Neural cell (in vitro differentiated cells): ENCODE measurements at regions not wholly inside any gene's neighbourhood (a gene's known extent, or its start where the extent isn't known, plus 50 kb on each side); places are given as distances from the start of the nearest gene placed in this dataset.

ENCODE experiments used
- H2AFZ ChIP-seq: fragments of 200-600, 300-800 bp; sonication (generic), shearing (Covaris generic); 2 replicates; pipeline ENCODE4 v1.6.0; 2014; ENCODE audit warnings: low read depth, mild to moderate bottlenecking, antibody characterized with exemption, low read length, moderate library complexity
- H3F3A ChIP-seq: fragments of 200-600 bp; shearing (Covaris generic); 2 replicates; pipeline ENCODE4 v1.6.1; 2016; ENCODE audit warnings: mild to moderate bottlenecking, moderate library complexity, mixed read lengths, antibody characterized with exemption, low read length; ENCODE audit not compliant: insufficient read depth, poor library complexity, severe bottlenecking
- H3K27ac ChIP-seq: fragments of 200-600, 300-800 bp; sonication (generic), shearing (Covaris generic); 2 replicates; pipeline ENCODE4 v1.5.1; 2014; ENCODE audit warnings: mild to moderate bottlenecking, low read length, moderate library complexity
- H3K27me3 ChIP-seq: fragments of 300-800, 200-600 bp; sonication (generic), shearing (Covaris generic); 2 replicates; pipeline ENCODE4 v1.6.0; 2014; ENCODE audit warnings: mild to moderate bottlenecking, low read depth, low read length, moderate library complexity; ENCODE audit not compliant: insufficient read depth
- H3K36me3 ChIP-seq: fragments of 300-800, 200-600 bp; sonication (generic), shearing (Covaris generic); 2 replicates; pipeline ENCODE4 v1.5.1; 2014; ENCODE audit warnings: mild to moderate bottlenecking, antibody characterized with exemption, low read length, moderate library complexity; ENCODE audit not compliant: insufficient read depth
- H3K4me2 ChIP-seq: fragments of 300-800, 200-600 bp; sonication (generic), shearing (Covaris generic); 2 replicates; pipeline ENCODE4 v1.6.0; 2014; ENCODE audit warnings: mild to moderate bottlenecking, low read length
- H3K4me3 ChIP-seq: fragments of 300-800, 200-600 bp; sonication (generic), shearing (Covaris generic); 2 replicates; pipeline ENCODE4 v1.5.1; 2014; ENCODE audit warnings: mild to moderate bottlenecking, low read length, moderate library complexity
- H3K79me2 ChIP-seq: fragments of 200-600 bp; shearing (Covaris generic); replicated peaks from 2 replicates; pipeline ENCODE4 v1.6.0; 2014; ENCODE audit warnings: mild to moderate bottlenecking, low read length, moderate library complexity; ENCODE audit not compliant: insufficient read depth
- H3K9ac ChIP-seq: fragments of 300-800, 200-600 bp; sonication (generic), shearing (Covaris generic); 2 replicates; pipeline ENCODE4 v1.6.1; 2016; ENCODE audit warnings: mild to moderate bottlenecking, low read length, mixed read lengths
- H3K9me2 ChIP-seq: fragments of 200-600 bp; shearing (Covaris generic); 2 replicates; pipeline ENCODE4 v1.6.1; 2016; ENCODE audit warnings: mild to moderate bottlenecking, low read length, mixed read lengths; ENCODE audit not compliant: insufficient read depth
- H3K9me3 ChIP-seq: fragments of 200-600, 300-800 bp; sonication (generic), shearing (Covaris generic); 2 replicates; pipeline ENCODE4 v1.6.1; 2016; ENCODE audit warnings: mild to moderate bottlenecking, mixed run types, low read length, moderate library complexity, mixed read lengths
- H4K20me1 ChIP-seq: fragments of 200-600 bp; shearing (Covaris generic); 2 replicates; pipeline ENCODE4 v1.6.1; 2016; ENCODE audit warnings: mild to moderate bottlenecking, mixed run types; ENCODE audit not compliant: insufficient read depth
- CTCF ChIP-seq: fragments of 450-650 bp; IDR thresholded peaks from 2 replicates; pipeline ENCODE4 v1.5.1; 2014; ENCODE audit warnings: antibody characterized with exemption, mild to moderate bottlenecking, moderate library complexity; ENCODE audit not compliant: poor library complexity, severe bottlenecking
- EP300 ChIP-seq: fragments of 450-650 bp; conservative IDR thresholded peaks from 2 replicates; pipeline ENCODE4 v1.6.1; 2014; ENCODE audit warnings: antibody characterized with exemption, mild to moderate bottlenecking, moderate library complexity; ENCODE audit not compliant: poor library complexity, severe bottlenecking
- EZH2 ChIP-seq: fragments of 200-600, 300-800 bp; shearing (Covaris generic), sonication (generic); IDR thresholded peaks from 2 replicates; pipeline ENCODE4 v1.6.1; 2014; ENCODE audit warnings: antibody characterized with exemption, low read length, borderline replicate concordance, mild to moderate bottlenecking; ENCODE audit not compliant: insufficient read depth, poor library complexity, severe bottlenecking
- MXI1 ChIP-seq: fragments of 450-650 bp; conservative IDR thresholded peaks from 2 replicates; pipeline ENCODE4 v1.6.1; 2014; ENCODE audit warnings: antibody characterized with exemption, mild to moderate bottlenecking; ENCODE audit not compliant: poor library complexity, severe bottlenecking
- POLR2AphosphoS5 ChIP-seq: IDR thresholded peaks from 2 replicates; pipeline ENCODE4 v1.6.1; 2012
- RAD21 ChIP-seq: fragments of 450-650 bp; conservative IDR thresholded peaks from 2 replicates; pipeline ENCODE4 v1.6.1; 2014; ENCODE audit warnings: antibody characterized with exemption, mild to moderate bottlenecking, moderate library complexity
- REST ChIP-seq: IDR thresholded peaks from 2 replicates; pipeline ENCODE4 v1.6.1; 2012; ENCODE audit warnings: borderline replicate concordance
- SMC3 ChIP-seq: fragments of 450-650 bp; conservative IDR thresholded peaks from 2 replicates; pipeline ENCODE4 v1.6.1; 2014; ENCODE audit warnings: antibody characterized with exemption, mild to moderate bottlenecking, moderate library complexity; ENCODE audit not compliant: poor library complexity
- TAF1 ChIP-seq: IDR thresholded peaks from 2 replicates; pipeline ENCODE4 v1.6.1; 2012; ENCODE audit warnings: low read depth

DNA sequence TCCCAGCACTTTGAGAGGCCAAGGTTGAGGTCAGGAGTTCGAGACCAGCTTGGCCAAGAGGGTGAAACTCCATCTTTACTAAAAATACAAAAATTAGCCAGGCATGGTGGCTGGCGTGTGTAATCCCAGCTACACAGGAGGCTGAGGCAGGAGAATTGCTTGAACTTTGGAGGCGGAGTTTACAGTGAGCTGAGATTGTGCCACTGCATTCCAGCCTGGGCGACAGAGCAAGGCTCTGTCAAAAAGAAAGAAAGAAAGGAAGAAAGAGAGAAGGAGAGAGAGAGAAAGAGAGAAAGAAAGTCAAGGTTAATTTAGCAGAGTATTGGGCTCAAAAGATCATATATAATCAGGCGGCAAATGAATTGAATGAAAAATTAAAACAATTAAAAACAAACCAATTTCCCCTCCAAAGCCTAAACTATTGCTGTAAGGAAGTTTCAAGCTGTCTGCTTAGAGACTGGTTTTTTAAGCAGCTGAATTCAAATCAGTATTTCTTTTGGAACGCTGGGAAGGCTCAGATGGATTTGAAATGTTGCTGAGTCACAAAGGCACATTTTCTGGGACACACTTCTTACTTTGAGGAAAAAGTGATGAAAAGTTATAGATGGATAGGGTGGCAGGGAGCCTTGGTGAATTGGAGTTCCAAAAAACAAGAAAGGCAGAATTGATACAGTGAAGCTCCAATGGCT is 81.3 kb upstream of the BHLHE40 start:
- H3K79me2 ChIP-seq = no peaks in the 10 kb centered on the region
- H3K27me3 ChIP-seq = no peaks in the 10 kb centered on the region
- H3K27ac ChIP-seq = no peak overlapping the region
- H2AFZ ChIP-seq = no peak overlapping the region
- no peaks in the 10 kb centered on the region for H3K9me2 ChIP-seq
- H3K36me3 ChIP-seq = no peaks in the 10 kb centered on the region
- no peak overlapping the region for H3K4me3 ChIP-seq
- H3K9me3 ChIP-seq = no peaks in the 10 kb centered on the region
- no peaks in the 10 kb centered on the region for H4K20me1 ChIP-seq
- H3F3A ChIP-seq = no peaks in the 10 kb centered on the region
- TF ChIP-seq REST (no peak), POLR2AphosphoS5 (no peak), CTCF (no peak), EP300 (no peak), EZH2 (no peak), MXI1 (no peak), TAF1 (no peak), RAD21 (no peak), SMC3 (no peak)
- no peak overlapping the region for H3K4me2 ChIP-seq
- no peak overlapping the region for H3K9ac ChIP-seq

DNA sequence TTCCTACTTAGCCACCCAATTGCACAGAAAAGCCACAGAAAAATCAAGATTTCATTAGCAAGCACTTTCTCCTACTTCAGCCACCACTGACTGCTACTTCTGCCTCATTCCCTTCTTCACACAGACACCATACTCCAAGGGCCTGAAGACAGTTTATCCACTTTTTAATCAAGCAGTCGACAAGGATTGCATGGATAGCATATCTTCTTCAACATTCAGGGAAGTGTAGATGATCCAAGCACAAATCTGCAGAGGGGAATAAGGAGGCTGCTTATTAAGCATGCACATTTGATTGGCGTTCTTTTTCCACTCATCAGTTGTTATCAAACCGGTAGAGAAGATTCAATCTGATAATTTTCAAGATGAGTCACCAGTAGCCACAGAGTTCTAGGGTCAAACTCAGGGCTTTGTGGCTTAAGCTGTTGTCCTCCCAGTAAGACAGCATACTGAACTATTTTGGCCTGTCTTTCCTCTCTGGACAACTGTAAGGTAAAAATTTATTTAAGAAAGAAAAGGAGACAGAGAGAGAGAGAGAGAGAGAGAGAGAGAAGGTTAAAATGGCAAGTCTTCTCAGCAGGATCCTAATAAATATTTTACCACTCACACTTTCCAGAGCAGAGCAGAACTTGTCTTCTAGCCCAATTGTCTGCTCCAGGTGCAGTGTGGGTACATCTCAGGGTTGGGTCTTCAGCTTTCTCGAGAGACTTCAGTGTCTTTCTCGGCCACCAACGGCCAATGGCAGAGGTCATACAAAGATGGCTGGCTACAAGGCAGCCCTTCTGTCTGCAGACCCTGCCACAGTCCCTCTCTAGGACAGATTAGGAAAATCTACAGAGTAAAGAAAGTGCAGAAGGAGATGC is 80.6 kb upstream of the BHLHE40 start:
- no peaks in the 10 kb centered on the region for H3F3A ChIP-seq
- H3K9ac ChIP-seq = no peak overlapping the region
- H3K9me3 ChIP-seq = no peaks in the 10 kb centered on the region
- H3K4me2 ChIP-seq = no peak overlapping the region
- H3K9me2 ChIP-seq = no peaks in the 10 kb centered on the region
- H3K79me2 ChIP-seq = no peaks in the 10 kb centered on the region
- no peak overlapping the region for H3K27ac ChIP-seq
- H3K27me3 ChIP-seq = no peaks in the 10 kb centered on the region
- TF ChIP-seq EP300 (no peak), MXI1 (no peak), REST (no peak), TAF1 (no peak), SMC3 (no peak), POLR2AphosphoS5 (no peak), CTCF (no peak), EZH2 (no peak)
- no peak overlapping the region for H2AFZ ChIP-seq
- H4K20me1 ChIP-seq = no peaks in the 10 kb centered on the region
- no peak overlapping the region for H3K4me3 ChIP-seq
- no peaks in the 10 kb centered on the region for H3K36me3 ChIP-seq
